H1 (cell line): ENCODE measurements at regions not wholly inside any gene's neighbourhood (a gene's known extent, or its start where the extent isn't known, plus 50 kb on each side); places are given as distances from the start of the nearest gene placed in this dataset.

Source experiments
- CTCF ChIA-PET: fragments of 300-600 bp; sonication (Branson Sonifier 250); formaldehyde crosslinking; loops from one replicate; lab custom pipeline; 2021; ENCODE audit not compliant: partially characterized antibody; lab: Charles Lee
- POLR2A ChIA-PET: fragments of 300-600 bp; sonication (Branson Sonifier 250); formaldehyde crosslinking; loops from one replicate; lab custom pipeline; 2021; ENCODE audit warnings: inconsistent platforms; ENCODE audit not compliant: partially characterized antibody; lab: Charles Lee
- DNase-seq, 2 experiments: peaks; one replicate each; pipeline versions ENCODE4 v3.0.0 to v3.0.0-alpha.2; 2010 to 2022; ENCODE audit warnings: low spot score in 2 of 2, low read depth in 1 of 2, mixed read lengths in 1 of 2
- FAIRE-seq: peaks from 2 replicates; lab custom pipeline; 2011; peaks lifted over from hg19 to GRCh38; lab: Jason Lieb, UNC
- H2AFZ ChIP-seq: 2 replicates; pipeline ENCODE4 v1.8.1; 2012; ENCODE audit warnings: low read length, inconsistent platforms
- H2AK5ac ChIP-seq: 2 replicates; pipeline ENCODE4 v1.6.1; 2013; ENCODE audit warnings: low read depth, low read length
- H2BK120ac ChIP-seq: replicated peaks from 2 replicates; pipeline ENCODE3; 2013; ENCODE audit warnings: low read depth, low read length, inconsistent platforms
- H2BK12ac ChIP-seq: 2 replicates; pipeline ENCODE4 v1.6.1; 2013; ENCODE audit warnings: low read depth, low read length
- H2BK15ac ChIP-seq: 2 replicates; pipeline ENCODE4 v1.6.1; 2013; ENCODE audit warnings: low read length
- H2BK20ac ChIP-seq: 2 replicates; pipeline ENCODE4 v1.6.1; 2013; ENCODE audit warnings: low read length
- H2BK5ac ChIP-seq: 2 replicates; pipeline ENCODE4 v1.6.1; 2013; ENCODE audit warnings: low read depth, low read length
- H3K14ac ChIP-seq: 2 replicates; pipeline ENCODE4 v1.6.1; 2013; ENCODE audit warnings: inconsistent platforms; ENCODE audit not compliant: insufficient read length
- H3K18ac ChIP-seq: 2 replicates; pipeline ENCODE4 v1.6.1; 2013; ENCODE audit warnings: low read length; ENCODE audit errors: extremely low read depth
- H3K23ac ChIP-seq: 2 replicates; pipeline ENCODE4 v1.6.1; 2013; ENCODE audit warnings: inconsistent platforms; ENCODE audit not compliant: insufficient read length
- H3K23me2 ChIP-seq: 2 replicates; pipeline ENCODE4 v1.6.1; 2013; ENCODE audit warnings: low read depth, low read length
- H3K27ac ChIP-seq: 2 replicates; pipeline ENCODE4 v1.6.1; 2011; ENCODE audit warnings: low read depth, low read length, inconsistent platforms
- H3K27me3 ChIP-seq, 4 experiments: replicated peaks in 1 of 4; 1 replicate in 1 of 4; 2 replicates in 3 of 4; pipeline versions ENCODE4 v1.6.1 to v1.8.1; 2011 to 2013; ENCODE audit warnings: low read length in 3 of 4, mild to moderate bottlenecking in 3 of 4, inconsistent platforms in 2 of 4, mixed read lengths in 2 of 4, moderate library complexity in 1 of 4; ENCODE audit not compliant: control insufficient read depth in 3 of 4, insufficient read depth in 3 of 4; ENCODE audit errors: extremely low read depth in 1 of 4
- H3K36me3 ChIP-seq, 4 experiments: 2 replicates each; pipeline versions ENCODE4 v1.6.1 to v1.8.1; 2011 to 2013; ENCODE audit warnings: mild to moderate bottlenecking in 4 of 4, low read length in 3 of 4, moderate library complexity in 2 of 4, control low read depth in 1 of 4, inconsistent platforms in 1 of 4; ENCODE audit not compliant: insufficient read depth in 4 of 4, control insufficient read depth in 2 of 4
- H3K4ac ChIP-seq: replicated peaks from 2 replicates; pipeline ENCODE3; 2013; ENCODE audit warnings: low read length, low read depth, mixed read lengths, inconsistent platforms; ENCODE audit not compliant: insufficient read length
- H3K4me1 ChIP-seq, 4 experiments: replicated peaks in 1 of 4; 1 replicate in 1 of 4; 2 replicates in 3 of 4; pipeline versions ENCODE4 v1.6.1 to v1.8.1; 2011 to 2013; ENCODE audit warnings: low read length in 3 of 4, inconsistent platforms in 2 of 4, mixed read lengths in 1 of 4; ENCODE audit not compliant: insufficient read depth in 4 of 4, control insufficient read depth in 3 of 4
- H3K4me2 ChIP-seq, 2 experiments: 2 replicates each; pipeline versions ENCODE4 v1.6.1 to v1.8.1; 2011 to 2013; ENCODE audit warnings: low read depth in 2 of 2, low read length in 2 of 2, control low read depth in 1 of 2, inconsistent platforms in 1 of 2, mild to moderate bottlenecking in 1 of 2; ENCODE audit not compliant: insufficient read depth in 1 of 2
- H3K4me3 ChIP-seq, 4 experiments: fragments of 200-600, 300-600 bp in 1 of 4; sonication (generic), shearing (Covaris generic), sonication (Bioruptor Twin) in 1 of 4; 2 replicates each; pipeline versions ENCODE4 v1.5.1 to v1.8.1; 2011 to 2016; ENCODE audit warnings: low read length in 4 of 4, low read depth in 3 of 4, control low read depth in 2 of 4, inconsistent platforms in 2 of 4, mild to moderate bottlenecking in 2 of 4, mixed read lengths in 1 of 4, moderate library complexity in 1 of 4; ENCODE audit not compliant: insufficient read depth in 2 of 4; ENCODE audit errors: extremely low read depth in 1 of 4
- H3K56ac ChIP-seq: replicated peaks from 2 replicates; pipeline ENCODE3; 2013; ENCODE audit warnings: low read depth, mild to moderate bottlenecking, mixed read lengths, low read length, inconsistent platforms; ENCODE audit not compliant: insufficient read length
- H3K79me1 ChIP-seq: 2 replicates; pipeline ENCODE4 v1.6.1; 2013; ENCODE audit warnings: low read depth, low read length, control low read depth
- H3K79me2 ChIP-seq, 2 experiments: 2 replicates each; pipeline versions ENCODE4 v1.6.1 to v1.8.1; 2012 to 2013; ENCODE audit warnings: low read length in 2 of 2, mild to moderate bottlenecking in 2 of 2, inconsistent platforms in 1 of 2; ENCODE audit not compliant: insufficient read depth in 2 of 2, control insufficient read depth in 1 of 2
- H3K9ac ChIP-seq, 4 experiments: replicated peaks in 1 of 4; 1 replicate in 1 of 4; 2 replicates in 3 of 4; pipeline versions ENCODE4 v1.6.1 to v1.8.1; 2011 to 2013; ENCODE audit warnings: low read depth in 3 of 4, low read length in 3 of 4, control low read depth in 2 of 4, mild to moderate bottlenecking in 2 of 4, moderate library complexity in 2 of 4, inconsistent platforms in 1 of 4; ENCODE audit errors: extremely low read depth in 1 of 4
- H3K9me3 ChIP-seq, 2 experiments: 2 replicates each; pipeline versions ENCODE4 v1.6.1 to v1.8.1; 2012 to 2013; ENCODE audit warnings: mild to moderate bottlenecking in 2 of 2, moderate library complexity in 2 of 2, control low read depth in 1 of 2, inconsistent platforms in 1 of 2, low read depth in 1 of 2, low read length in 1 of 2, mixed read lengths in 1 of 2; ENCODE audit not compliant: insufficient read depth in 2 of 2
- H4K20me1 ChIP-seq, 2 experiments: replicated peaks in 1 of 2; 2 replicates each; pipeline versions ENCODE3 to v1.8.1; 2011 to 2013; ENCODE audit warnings: inconsistent platforms in 2 of 2, low read length in 2 of 2, mild to moderate bottlenecking in 1 of 2; ENCODE audit not compliant: insufficient read depth in 2 of 2, control insufficient read depth in 1 of 2
- H4K5ac ChIP-seq: 2 replicates; pipeline ENCODE4 v1.6.1; 2013; ENCODE audit warnings: low read length, low read depth, mixed read lengths, inconsistent platforms; ENCODE audit not compliant: insufficient read length
- H4K8ac ChIP-seq: 2 replicates; pipeline ENCODE4 v1.8.0; 2013; ENCODE audit warnings: mild to moderate bottlenecking, moderate library complexity, low read length, inconsistent platforms; ENCODE audit not compliant: insufficient read depth; ENCODE audit errors: extremely low read depth
- H4K91ac ChIP-seq: replicated peaks from 2 replicates; pipeline ENCODE3; 2013; ENCODE audit warnings: low read length, mixed read lengths, inconsistent platforms; ENCODE audit not compliant: insufficient read length
- BCL11A ChIP-seq, 2 experiments: IDR thresholded peaks; one replicate each; pipeline ENCODE4 v1.6.1; 2011; ENCODE audit warnings: low read depth in 2 of 2, low read length in 2 of 2, mild to moderate bottlenecking in 2 of 2
- CTBP2 ChIP-seq: IDR thresholded peaks from 2 replicates; pipeline ENCODE4 v1.7.0; 2011; ENCODE audit warnings: borderline replicate concordance, mild to moderate bottlenecking, moderate library complexity, mixed read lengths, low read length; ENCODE audit not compliant: insufficient read depth, insufficient read length
- EGR1 ChIP-seq: IDR thresholded peaks from 2 replicates; pipeline ENCODE4 v1.6.1; 2011; ENCODE audit warnings: low read depth, low read length, borderline replicate concordance
- JUND ChIP-seq: IDR thresholded peaks from 2 replicates; pipeline ENCODE4 v1.6.1; 2011; ENCODE audit warnings: mild to moderate bottlenecking, improper control_type of control experiment, low read length
- MAFK ChIP-seq: IDR thresholded peaks from 2 replicates; pipeline ENCODE4 v1.6.1; 2012; ENCODE audit warnings: low read depth, mild to moderate bottlenecking, improper control_type of control experiment, low read length
- MAX ChIP-seq: IDR thresholded peaks from 2 replicates; pipeline ENCODE4 v1.6.1; 2012; ENCODE audit warnings: inconsistent platforms
- POLR2A ChIP-seq, 2 experiments: IDR thresholded peaks; 1 replicate in 1 of 2; 2 replicates in 1 of 2; pipeline ENCODE4 v1.6.1; 2011; ENCODE audit warnings: low read depth in 2 of 2, low read length in 2 of 2, mild to moderate bottlenecking in 2 of 2; ENCODE audit errors: control extremely low read depth in 1 of 2
- RXRA ChIP-seq: IDR thresholded peaks from 2 replicates; pipeline ENCODE4 v1.6.1; 2011; ENCODE audit warnings: low read depth, mild to moderate bottlenecking, low read length, moderate library complexity; ENCODE audit not compliant: insufficient read depth
- SIX5 ChIP-seq: IDR thresholded peaks from 2 replicates; pipeline ENCODE4 v1.6.1; 2011; ENCODE audit warnings: mild to moderate bottlenecking, low read depth, low read length
- WGBS, 2 experiments: shearing (Covaris generic) in 1 of 2; methylation state at CpG; one replicate each; pipeline versions ENCODE4 v1.1.6 to v1.1.7; 2013 to 2015; ENCODE audit warnings: low lambda C conversion rate in 2 of 2, mixed read lengths in 2 of 2, inconsistent platforms in 1 of 2, low coverage in 1 of 2, missing lambda C conversion rate in 1 of 2; ENCODE audit not compliant: insufficient replicate concordance in 2 of 2, insufficient coverage in 1 of 2, insufficient read length in 1 of 2; ENCODE audit errors: extremely low coverage in 1 of 2, missing lambda C conversion rate in 1 of 2; 5-methylcytosine and 5-hydroxymethylcytosine counted together

- POLR2A ChIA-PET, result no interaction called here
- WGBS, 2 experiments, result 90% methylated on average over 6 of the region's 6 CpGs; no CpG with 5 or more reads in 1 of the 2 experiments
- no peak overlapping the region for H3K4me2 ChIP-seq
- no peak overlapping the region for H4K91ac ChIP-seq
- H3K4ac ChIP-seq, result no peak overlapping the region
- H2BK12ac ChIP-seq, result no peak overlapping the region
- no peak overlapping the region for H3K14ac ChIP-seq
- H3K23me2 ChIP-seq, result no peaks in the 10 kb centered on the region
- H2BK120ac ChIP-seq, result no peak overlapping the region
- CTCF ChIA-PET, result no interaction called here
- H3K36me3 ChIP-seq, result no peaks in the 10 kb centered on the region
- no peaks in the 10 kb centered on the region for H3K79me2 ChIP-seq
- no peaks in the 10 kb centered on the region for H3K4me1 ChIP-seq
- no peak for FAIRE-seq
- no peaks in the 10 kb centered on the region for H3K9me3 ChIP-seq
- no peak overlapping the region for H3K9ac ChIP-seq
- no peak overlapping the region for H3K18ac ChIP-seq
- no peaks in the 10 kb centered on the region for H3K27me3 ChIP-seq
- no peak for DNase-seq
- no peak overlapping the region for H3K56ac ChIP-seq
- H4K5ac ChIP-seq, result no peak overlapping the region
- H4K8ac ChIP-seq, result no peak overlapping the region
- 0 out of 2 replicates have a peak overlapping the region, but pooled peaks have one; percentile 25 for H2AFZ ChIP-seq
- no peak overlapping the region for H2BK5ac ChIP-seq
- H3K27ac ChIP-seq, result no peak overlapping the region
- no peaks in the 10 kb centered on the region for H3K79me1 ChIP-seq
- H2BK20ac ChIP-seq, result no peak overlapping the region
- H4K20me1 ChIP-seq, result no peaks in the 10 kb centered on the region
- no peak overlapping the region for H3K4me3 ChIP-seq
- H2BK15ac ChIP-seq, result no peak overlapping the region
- H3K23ac ChIP-seq, result no peak overlapping the region
- H2AK5ac ChIP-seq, result no peak overlapping the region
- TF ChIP-seq POLR2A (IDR thresholded peaks at IDR 0.05; ENCODE audit: control extremely low read depth in 1 of 2, low read depth in 2 of 2, low read length in 2 of 2) (no peak), CTBP2 (no peak), SIX5 (no peak), MAX (no peak), JUND (no peak), BCL11A (IDR thresholded peaks at IDR 0.05; ENCODE audit: low read depth in 2 of 2, low read length in 2 of 2) (no peak), RXRA (no peak), MAFK (no peak), EGR1 (no peak)
These were observed 234.5 kb downstream of the RBM43 start for GRCh38 chr2:151027151-151027550.
